OCI-LY3 (cell line): ENCODE measurements at regions not wholly inside any gene's neighbourhood (a gene's known extent, or its start where the extent isn't known, plus 50 kb on each side); places are given as distances from the start of the nearest gene placed in this dataset.

Experiments used
- CTCF ChIP-seq: fragments of 200-600, 300-600 bp; sonication (generic); IDR thresholded peaks from 2 replicates; pipeline ENCODE4 v1.5.1; 2014; ENCODE audit warnings: antibody characterized with exemption, low read length, low read depth
- EZH2phosphoT487 ChIP-seq: fragments of 200-600 bp; shearing (Covaris generic); IDR thresholded peaks from 2 replicates; pipeline ENCODE4 v1.6.1; 2018; ENCODE audit warnings: antibody characterized with exemption, mixed run types, low read depth

DNA sequence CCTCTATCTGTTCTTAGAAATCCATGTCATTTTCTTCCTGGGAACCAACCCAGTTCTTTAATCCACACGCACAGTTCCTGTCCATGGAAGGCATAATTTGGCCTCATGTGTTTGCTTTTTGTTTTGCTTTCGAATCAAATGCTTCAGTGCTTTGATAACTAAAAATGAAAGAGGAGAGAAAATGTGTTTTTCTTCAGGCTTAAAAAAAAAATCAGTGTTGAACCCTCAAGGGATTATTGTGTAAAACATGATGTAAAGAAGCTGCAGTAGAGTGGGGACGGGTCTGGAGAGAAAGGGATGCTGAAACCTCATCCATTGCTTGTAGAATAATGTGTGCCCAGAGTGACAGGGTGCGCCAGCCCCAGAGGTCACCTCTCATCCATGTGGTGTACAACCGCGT lies 197.5 kb upstream of the JARID2 start:
- TF ChIP-seq CTCF, result no peak
- no peak for TF ChIP-seq EZH2phosphoT487
